HG03520 (cell line): ENCODE measurements at regions not wholly inside any gene's neighbourhood (a gene's known extent, or its start where the extent isn't known, plus 50 kb on each side); places are given as distances from the start of the nearest gene placed in this dataset.

Experiments
- ATAC-seq: cut with Tn5 transposase; IDR thresholded peaks from one replicate; pipeline ENCODE4 v1.9.1; 2021; ENCODE audit warnings: mild to moderate bottlenecking, moderate library complexity; ENCODE audit not compliant: unreplicated experiment

DNA sequence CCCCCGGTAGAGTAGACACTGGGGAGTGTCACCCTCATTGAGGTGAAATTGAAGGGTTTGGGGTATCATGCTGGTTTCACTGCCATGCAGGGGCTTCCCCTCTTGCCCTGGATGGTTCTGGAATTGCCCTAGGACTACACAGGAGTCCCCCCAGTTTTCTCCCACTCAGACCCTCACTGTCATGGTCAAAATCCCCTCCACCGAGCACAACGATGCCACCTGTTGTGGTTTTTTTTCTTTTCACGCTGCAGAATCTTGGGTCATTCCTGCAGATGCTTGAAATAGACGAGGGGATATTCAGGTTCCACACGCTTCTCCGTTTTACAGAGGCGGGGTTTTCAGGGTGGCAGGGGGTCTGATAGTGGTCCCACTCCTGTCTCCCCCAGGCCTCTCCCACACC lies 255.6 kb downstream of the ENGASE start:
- ATAC-seq = no peak

DNA sequence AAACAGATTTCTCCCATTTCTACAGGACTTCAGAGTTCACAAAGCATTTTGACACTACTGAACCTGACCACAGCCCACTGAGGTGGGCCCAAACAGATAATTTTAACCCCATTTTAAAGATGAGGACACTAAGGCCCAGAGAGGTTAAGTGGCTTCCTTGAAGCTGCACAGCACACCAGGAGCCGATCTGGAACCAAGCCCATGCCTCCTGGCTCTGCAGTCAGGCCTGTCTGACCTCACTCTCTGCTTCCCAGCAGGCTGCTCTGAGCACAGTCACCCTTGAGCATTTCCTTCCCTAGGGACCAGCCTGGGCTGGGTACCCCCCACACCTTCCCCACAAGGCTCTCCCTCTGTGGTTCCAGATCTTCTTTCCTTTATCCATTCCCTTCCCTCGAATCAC lies 252.2 kb downstream of the ENGASE start:
- no peak for ATAC-seq

DNA sequence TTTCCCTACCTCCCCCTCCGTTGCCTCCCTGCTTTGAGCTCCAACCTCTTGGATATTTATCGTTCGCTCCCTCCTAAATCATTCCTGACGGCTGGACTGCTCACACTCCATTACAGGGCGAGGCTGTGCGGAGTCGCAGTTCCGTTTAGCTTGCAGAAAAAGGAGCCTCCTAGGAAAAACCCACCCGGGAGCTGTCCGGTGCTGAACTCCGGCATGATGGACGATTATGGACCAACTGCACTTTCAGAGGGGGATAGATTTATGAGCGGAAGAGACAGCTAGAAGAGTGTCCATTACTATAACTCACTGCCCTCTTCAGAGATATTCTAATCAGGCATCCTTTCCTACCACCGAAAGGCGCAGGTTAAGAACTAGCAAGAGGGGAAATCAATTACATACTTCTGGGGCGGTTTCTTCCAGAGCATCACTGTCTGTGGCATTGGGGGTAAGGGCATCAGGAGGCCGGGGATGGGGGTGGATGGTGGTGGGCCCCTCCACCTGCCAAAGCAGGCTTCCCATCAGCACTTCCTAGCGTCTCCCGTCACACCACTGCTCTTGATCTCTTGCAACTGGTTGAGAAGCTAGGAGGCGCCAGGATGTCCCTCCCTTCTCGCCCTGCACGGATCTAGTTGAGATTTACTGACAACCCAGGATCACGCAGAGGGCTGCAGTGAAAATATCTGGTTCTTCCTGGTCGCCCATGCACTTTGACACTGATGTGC lies 251.2 kb downstream of the ENGASE start:
- no peak for ATAC-seq

DNA sequence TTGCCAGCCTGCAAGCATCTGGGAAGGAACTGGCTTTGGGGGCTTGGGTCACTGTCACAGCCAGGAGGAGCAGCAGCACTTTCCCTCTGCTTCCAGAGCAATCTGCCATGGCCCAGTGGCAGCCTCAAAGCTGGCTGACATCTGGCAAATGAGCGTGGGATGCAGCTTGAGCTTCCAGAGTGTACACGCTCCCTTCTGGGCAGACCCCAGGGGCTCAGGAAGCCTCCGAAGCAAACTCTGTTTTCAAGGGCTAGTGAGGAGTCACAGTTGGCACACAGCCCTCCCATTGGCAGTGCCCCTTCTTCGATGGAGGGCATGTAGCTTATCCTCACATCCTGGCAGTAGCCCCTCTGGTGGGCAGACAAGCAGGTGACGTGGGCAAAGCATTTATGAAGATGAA lies 249.6 kb downstream of the ENGASE start:
- ATAC-seq = no peak

DNA sequence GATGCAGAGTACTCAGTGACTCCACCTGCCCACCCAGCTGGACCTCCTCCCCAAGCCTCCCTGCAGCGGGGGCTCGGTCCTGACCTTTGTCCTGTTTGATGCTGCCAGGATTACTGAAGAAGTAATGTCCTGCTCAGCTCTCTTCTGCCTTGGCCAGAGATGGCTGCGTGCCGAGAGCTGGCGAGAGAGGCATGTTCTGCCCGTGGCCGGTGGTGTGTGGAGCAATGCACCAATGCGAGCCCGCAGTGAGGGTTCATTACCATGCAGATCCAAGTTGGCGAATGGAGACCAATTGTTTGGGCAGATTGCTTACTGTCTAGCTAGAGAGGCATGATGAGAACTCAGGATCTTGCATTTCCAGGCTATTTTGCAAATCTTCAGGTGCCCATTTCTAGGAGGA lies 248.9 kb downstream of the ENGASE start:
- ATAC-seq = no peak

DNA sequence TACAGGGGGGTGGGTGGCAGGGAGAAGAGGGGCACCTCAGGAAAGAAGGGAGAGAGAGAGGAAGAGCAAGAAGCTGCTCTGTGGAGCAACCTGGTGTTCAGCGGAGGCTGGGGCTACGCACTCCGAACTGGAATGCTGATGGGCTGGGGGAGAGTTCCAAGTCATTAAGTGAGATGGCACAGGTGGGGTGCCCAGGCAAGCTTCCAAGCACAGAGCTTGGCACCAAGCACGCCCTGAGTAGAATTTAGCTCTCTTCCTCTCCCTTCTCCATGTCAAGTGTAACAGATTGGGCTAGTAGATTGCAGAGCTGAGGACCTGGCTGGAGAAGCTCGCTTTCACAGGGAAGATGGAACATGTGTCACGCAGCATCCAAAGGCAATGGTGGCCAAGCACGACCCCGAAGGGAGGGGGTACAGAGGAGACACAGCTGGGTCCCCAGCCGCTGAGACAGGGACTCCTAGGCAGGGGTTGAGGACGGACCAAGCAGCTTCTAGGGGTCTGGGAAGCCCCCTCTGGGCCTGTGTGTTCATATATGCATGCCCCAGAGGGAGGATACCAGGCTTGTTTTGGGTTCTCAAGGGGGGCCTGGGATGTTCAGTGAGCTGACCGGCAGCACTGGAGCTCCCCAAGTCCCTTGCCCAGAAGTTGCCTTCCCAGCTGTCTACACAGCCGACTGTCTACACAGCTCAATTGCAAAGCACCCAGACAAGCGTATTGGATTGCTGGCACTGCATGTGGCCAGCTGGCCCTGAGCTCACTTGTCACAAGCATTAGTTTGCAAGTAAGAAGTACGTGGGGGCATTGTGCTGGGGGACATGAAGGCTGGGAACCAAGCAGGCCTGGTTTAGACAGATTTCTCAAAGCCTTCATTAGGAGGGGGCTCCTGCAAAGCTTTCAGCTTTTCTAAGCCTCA lies 247.8 kb downstream of the ENGASE start:
- ATAC-seq = no peak

DNA sequence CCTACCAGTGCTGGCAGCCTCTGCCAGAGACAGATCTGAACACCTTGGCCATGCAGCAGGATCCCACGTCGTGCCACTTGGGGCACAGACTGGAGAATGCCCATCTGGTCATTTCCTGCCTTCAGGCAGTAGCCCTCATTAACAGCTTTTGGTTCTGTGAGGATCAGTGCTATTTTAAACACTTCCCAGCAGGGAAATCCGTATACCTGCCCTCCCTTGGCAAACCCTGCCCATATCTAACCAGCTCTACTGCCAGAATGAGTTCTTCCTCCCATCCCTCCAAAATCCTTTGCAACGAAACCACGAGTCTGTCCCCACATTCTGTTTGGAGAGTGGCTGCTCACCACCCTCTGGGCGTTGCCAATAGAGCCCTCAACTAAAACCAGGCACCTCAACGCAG lies 245.7 kb downstream of the ENGASE start:
- no peak for ATAC-seq

DNA sequence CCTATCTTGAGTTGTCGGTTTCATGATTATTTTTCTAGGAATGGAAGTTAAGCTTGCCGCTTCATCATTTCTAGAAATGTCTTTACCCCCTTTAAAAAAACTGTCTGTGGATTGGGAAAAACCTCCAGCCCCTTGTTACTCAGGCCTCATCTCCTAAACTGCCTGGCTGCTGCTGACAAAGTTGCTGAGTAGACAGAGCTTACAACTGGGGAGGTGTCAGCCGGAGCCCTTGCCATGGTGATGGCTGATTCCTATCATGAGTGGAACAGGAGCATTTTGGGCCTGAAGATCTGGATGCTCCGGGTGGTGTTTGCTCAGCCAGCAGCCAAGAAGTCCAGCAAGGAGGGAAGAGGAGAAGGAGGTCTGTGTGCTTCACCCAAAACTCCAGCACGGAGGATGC lies 243.3 kb downstream of the ENGASE start:
- no peak for ATAC-seq

DNA sequence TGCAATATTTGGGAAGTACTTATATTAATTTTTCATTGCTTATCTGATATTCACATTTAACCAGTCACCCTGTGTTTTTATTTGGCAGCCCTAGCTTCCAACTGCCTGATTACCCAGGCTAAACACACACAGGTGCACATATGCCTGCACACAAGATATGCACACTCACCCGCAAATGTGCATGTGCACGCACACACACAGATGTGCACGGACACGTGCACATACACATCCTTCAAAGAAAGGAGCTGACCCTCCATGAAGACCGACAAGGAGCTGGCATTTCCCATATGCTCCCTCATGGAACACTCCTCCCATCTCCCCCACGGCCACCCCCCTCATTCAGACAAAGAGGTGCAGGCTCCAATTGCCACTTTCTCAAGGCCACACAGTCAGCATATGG lies 242.2 kb downstream of the ENGASE start:
- ATAC-seq = no peak

DNA sequence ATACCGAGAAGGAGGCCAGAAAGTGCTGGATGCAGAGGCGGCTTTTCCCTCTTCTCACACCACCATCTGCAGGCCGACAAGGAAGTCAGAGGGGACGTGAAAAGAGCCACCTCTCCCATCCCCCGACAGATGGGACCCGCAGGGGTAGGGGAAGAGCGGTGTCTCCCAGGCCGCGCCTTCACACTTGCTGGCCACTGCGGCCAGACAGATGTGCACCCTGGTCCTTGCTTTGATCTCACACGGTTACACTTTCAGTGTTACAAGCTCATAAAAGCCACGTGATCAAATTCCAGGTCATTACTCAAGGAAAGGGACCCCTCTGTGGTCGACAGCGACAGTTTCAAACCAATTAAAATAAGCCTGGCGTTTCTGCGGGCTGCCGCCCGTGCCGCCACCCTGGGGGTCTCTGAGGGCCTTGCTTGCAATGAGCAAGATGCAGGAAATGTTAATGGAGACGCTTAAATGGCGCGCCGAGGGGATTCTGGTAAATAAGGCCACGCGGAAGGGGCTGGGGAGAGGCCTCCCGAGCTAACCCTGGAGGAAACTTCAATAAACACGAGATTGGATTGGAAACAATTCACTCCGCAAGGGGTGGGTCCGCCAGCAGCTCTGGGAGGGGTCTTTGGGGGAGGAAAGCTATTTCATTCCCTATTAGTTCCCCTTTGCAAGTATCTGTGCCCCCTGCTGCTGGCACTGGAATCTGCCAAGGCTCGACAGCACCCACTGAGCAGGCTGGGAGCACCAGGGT lies 240.9 kb downstream of the ENGASE start:
- no peak for ATAC-seq

DNA sequence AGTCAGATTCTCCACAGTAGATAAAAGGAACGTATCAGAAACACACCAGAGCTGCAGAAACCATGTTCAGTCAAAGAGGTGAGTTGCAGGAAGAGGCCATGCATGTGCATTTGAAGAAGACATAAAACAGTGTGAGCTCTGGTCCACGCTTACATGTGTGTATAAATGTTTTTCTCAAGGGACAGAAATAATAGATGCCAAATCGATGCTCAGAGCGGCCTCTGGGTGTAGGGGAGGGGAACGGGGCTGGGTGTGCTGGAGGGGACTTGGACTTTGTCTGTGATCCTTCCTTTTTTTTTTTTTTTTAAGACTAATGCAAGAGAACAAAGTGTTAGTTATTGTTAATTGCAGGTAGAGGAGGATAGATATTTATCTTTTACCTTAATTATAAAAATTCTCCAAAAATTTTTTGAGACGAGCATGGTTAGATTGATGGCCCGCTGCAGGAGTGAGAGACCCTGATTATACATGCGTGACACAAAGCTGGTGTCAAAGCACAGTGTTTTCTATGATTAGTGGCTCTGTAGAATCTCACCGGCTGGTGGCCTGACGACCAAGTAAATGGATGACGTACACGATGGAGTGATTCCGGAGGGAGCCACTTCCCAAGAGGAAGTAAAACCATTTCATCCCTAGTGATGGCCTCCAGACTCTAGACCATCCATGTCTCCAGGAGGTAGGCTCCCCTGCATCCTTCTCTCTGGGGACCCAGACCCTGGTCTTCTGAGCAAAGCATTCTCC lies 240.2 kb downstream of the ENGASE start:
- no peak for ATAC-seq

DNA sequence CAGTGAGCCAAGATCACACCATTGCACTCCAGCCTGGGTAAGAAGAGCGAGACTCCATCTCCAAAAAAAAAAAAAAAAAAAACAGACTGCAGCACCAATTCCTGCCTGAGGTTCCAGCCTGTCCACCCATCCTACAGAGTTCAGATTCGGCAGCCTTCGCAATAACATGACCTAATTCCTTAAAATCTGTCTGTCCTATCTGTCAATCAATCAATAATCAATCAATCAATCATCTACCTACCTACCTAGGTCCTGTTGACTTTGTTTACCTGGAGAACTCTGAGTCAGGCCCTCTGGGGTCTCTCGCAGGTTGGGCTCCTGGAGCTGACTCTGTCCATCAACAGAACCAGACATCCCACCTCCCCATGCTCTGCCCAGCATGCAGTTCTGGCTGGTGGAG lies 236.7 kb downstream of the ENGASE start:
- ATAC-seq = no peak

DNA sequence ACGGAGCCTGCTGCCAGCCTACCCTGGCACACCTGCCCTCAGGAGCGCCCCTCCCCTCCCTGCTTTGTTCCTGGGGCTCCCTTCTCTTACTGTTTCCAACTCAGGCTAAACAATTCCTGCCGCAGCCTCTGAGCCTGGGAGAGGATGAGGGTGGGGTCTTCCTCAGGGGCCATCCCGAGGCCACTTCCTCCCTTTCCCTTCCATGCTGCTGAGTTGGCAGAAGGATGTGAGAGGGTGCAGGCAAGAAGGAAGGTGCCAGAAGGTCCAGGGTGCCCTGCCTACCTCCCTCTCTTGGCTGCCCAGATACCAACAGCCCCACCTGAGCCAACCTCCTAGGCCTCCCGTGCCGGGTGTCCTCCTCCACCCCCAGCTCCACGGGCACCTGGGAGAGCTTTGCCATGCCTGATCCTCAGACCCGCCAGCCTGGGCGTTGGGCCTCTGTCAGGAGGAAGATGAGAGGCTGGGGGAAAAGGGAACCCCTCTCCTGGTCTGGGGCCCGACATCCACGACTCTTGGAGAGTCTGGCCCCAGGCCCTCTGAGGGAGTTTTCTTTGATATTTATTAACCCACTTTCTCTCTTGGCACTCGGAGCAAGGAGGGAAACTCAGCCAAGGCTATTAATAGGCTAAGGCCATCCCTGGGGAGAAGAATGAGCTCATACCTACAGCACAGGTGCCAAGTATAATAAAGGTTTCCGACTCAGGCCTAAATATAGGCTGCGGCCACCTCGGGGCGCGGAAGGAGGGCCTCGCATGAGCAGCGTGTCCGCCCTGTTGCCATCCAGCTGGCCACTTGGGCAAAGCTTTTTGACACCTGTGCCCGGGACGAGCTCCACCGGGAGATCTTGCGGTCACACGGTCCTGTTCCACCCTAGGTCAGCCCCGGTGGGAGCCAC lies 232.0 kb downstream of the ENGASE start:
- ATAC-seq = no peak

DNA sequence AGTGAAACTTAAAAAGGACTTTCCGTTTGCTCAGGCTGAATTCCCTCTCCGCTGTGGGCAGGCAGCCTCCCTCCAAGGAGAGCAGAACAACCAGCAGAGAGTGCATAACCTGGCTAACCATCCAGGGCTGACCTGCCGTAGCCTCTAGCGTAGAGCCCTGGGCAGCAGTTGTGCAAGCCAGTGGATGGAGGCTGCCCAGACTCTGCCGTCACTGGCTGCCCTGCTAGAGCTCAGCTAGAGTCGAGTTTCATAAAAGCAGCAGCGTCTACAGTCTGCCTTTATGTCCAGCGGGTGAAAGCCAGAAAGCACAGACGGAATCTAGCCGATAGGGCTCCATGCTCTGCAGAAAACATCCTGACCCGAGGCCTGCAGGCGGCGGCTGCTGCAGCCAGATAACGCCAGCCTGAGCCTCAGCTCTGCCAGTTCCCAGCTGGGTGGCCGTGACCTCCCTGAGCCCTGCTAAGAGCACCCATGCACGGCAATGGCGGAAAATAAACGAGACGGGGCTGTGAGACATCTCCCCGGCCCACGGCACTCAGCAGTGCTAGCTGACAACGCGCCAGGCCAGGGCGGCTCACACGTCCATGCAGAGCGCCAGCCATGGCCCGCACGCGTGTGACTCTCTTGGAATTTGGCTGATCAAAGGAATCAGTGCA lies 231.3 kb downstream of the ENGASE start:
- no peak for ATAC-seq

DNA sequence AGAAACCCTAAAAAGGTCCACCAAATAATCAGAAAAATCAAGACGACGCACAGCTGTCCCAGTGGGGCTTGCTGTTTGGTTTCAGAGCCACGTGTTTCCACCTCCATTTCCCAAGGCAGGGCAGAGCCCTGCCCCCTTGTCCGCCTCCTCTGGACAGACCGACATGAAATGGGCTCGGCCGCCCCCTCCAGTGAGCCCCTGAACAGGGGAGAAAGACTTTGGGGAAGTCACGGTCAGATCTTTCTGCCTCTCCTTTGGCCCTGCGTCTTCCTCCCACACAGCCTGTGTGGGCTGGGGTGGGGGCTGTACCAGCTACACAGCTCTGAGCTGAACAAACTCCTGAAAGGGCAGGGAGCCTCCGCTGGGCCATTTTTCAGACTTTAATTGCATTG lies 230.7 kb downstream of the ENGASE start:
- ATAC-seq = no peak

DNA sequence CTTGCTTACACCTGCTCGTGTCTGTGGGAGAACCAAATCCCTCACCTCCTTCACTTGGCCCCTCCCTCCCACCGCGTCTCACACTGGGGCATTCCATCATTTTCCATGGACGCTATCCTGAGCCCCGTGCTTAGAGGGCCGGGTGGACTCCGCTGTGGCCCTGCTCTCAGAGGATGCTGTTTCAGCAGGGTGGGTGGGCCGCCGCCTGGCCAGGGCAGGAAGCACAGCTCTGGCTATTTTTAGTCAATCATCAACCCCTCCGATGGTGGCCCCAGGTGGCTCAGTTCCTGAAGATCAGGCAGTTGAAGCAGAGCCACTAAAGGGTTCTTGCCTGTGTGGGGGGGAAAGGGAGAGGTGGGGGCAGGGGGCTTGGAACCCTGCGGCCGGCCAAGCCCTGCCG lies 230.3 kb downstream of the ENGASE start:
- ATAC-seq = no peak

DNA sequence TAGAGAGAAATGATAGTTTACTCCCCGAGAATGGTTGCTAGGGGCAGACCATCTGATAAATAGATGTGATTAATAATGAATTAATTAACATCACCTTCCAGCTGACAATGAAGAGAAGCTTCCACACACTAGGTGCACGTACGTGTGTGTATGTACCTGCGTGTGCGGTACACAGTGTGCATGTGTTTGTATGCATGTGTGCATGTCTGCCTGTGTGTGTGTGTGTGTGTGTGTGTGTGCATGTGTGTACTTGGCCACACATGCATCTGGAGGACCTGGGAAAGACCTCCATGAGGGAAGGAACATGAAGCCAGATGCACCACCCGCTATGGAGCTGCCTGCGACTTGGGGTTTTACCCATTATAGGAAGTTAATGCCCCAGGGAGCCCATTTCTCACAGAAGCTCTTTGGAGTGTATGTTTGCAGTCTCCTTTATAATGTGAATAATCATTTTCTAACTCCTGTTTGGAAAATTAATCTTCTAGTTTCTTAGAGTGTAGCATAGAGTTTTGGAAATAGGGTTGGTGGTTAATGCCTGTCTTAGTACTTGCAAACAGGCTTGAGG lies 229.1 kb downstream of the ENGASE start:
- no peak for ATAC-seq

DNA sequence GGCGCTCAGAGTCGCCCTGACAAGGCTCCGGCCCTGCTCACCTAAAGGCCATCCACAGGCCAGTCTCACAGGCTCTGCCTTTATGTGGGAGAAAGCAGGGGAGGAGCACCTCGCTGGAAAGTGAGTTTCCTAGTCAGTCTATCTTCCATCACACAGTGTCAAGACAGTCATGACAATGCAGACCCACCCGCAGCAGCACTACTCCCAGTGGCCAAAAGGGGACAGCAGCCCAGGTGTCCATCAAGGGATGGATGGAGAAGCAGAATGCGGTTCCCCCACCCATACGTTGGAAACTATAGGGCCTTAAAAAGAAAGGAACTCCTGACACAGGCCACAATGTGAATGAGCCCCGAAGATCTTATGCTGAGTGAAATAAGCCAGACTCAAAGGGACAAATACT lies 226.8 kb downstream of the ENGASE start:
- ATAC-seq = no peak

DNA sequence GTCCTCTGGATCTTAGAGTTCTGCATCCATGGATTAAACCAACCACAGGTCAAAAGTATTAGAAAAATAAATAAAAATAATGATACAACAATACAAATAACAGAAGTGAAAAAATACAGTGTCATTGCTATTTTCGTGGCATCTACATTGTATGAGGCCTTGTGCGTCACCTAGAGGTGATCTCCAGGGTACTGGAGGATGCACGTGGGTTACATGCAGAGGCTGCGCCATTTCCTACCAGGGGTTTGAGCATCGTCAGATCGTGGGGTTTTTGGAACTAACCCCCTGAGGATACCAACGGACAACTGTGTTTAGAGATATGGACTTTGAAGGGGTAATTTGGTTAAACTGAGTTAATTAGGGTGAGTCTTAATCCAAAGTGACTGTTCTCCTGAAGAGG lies 224.7 kb downstream of the ENGASE start:
- ATAC-seq = no peak
